Astrocyte (in vitro differentiated cells and primary cell): ENCODE measurements at regions not wholly inside any gene's neighbourhood (a gene's known extent, or its start where the extent isn't known, plus 50 kb on each side); places are given as distances from the start of the nearest gene placed in this dataset.

Source experiments
- EZH2 ChIP-seq: IDR thresholded peaks from 2 replicates; pipeline ENCODE4 v1.6.1; 2012; ENCODE audit warnings: mild to moderate bottlenecking, low read length, inconsistent platforms; ENCODE audit not compliant: insufficient read depth
- TF ChIP-seq, protein P1 (sequence below): IDR thresholded peaks from 2 replicates; pipeline ENCODE4 v1.5.1; 2011; ENCODE audit warnings: low read depth, mild to moderate bottlenecking, inconsistent platforms, low read length, moderate library complexity; ENCODE audit not compliant: insufficient read depth

DNA sequence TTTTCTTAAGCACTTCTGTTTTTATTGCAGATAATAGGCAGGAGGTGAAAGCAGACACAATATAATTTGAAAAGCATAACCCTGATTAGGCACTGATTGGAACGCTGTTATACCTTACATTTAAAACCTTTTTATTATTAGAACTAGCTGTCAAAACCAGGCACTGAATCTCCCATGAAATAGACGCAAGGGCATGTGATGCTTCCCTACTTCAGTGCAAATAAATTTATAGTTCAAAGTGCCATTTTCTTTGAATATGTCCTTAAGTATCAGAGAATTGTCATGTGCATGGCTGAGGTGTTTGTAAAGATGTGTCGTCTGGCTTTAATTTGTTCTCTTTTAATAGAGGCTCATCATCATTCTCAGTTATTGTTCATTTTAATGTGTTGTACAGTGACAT is 386.0 kb downstream of the NR2F2 start:
- TF ChIP-seq, protein P1, sequence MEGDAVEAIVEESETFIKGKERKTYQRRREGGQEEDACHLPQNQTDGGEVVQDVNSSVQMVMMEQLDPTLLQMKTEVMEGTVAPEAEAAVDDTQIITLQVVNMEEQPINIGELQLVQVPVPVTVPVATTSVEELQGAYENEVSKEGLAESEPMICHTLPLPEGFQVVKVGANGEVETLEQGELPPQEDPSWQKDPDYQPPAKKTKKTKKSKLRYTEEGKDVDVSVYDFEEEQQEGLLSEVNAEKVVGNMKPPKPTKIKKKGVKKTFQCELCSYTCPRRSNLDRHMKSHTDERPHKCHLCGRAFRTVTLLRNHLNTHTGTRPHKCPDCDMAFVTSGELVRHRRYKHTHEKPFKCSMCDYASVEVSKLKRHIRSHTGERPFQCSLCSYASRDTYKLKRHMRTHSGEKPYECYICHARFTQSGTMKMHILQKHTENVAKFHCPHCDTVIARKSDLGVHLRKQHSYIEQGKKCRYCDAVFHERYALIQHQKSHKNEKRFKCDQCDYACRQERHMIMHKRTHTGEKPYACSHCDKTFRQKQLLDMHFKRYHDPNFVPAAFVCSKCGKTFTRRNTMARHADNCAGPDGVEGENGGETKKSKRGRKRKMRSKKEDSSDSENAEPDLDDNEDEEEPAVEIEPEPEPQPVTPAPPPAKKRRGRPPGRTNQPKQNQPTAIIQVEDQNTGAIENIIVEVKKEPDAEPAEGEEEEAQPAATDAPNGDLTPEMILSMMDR = no peak
- no peak for TF ChIP-seq EZH2
